22Rv1 (cell line): ENCODE measurements at regions not wholly inside any gene's neighbourhood (a gene's known extent, or its start where the extent isn't known, plus 50 kb on each side); places are given as distances from the start of the nearest gene placed in this dataset.

ENCODE experiments used
- H3K27ac ChIP-seq: fragments of 450-650 bp; 2 replicates; pipeline ENCODE4 v1.5.1; 2017
- CTCF ChIP-seq: fragments of 450-650 bp; IDR thresholded peaks from 2 replicates; pipeline ENCODE4 v1.5.1; 2017; ENCODE audit warnings: mild to moderate bottlenecking
- ZFX ChIP-seq: fragments of 450-650 bp; IDR thresholded peaks from 2 replicates; pipeline ENCODE4 v1.6.1; 2017; ENCODE audit warnings: antibody characterized with exemption, borderline replicate concordance

DNA sequence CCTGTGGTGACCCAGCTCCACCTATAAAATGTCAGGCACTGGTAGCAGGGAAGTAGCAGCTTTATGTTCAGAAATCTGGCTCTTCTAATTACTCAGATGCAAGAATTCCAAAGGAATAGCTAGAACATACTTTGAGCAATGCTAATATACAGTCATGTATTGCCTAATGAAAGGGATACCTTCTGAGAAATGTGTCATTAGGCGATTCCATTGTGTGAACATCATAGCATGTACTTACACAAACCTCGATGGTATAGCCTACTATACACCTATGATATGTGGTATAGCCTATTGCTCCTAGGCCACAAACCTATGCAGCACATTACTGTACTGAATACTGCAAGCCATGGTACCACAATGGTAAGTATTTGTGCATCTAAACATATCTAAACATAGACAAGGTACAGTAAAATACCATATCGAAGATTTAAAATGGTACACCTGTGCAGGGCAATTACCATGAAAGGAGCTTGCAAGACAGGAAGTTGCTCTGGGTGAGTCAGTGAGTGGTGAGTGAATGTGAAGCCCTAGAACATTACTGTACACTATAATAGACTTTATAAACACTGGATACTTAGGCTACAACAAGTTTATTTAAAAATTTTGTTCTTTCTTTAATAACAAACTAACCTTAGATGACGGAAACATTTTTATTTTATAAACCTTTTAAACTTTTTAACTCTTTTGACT is 50.3 kb upstream of the ETAA1 start:
- no peak overlapping the region for H3K27ac ChIP-seq
- TF ChIP-seq ZFX (no peak), CTCF (no peak)
